Neural crest cell (in vitro differentiated cells): ENCODE measurements at regions not wholly inside any gene's neighbourhood (a gene's known extent, or its start where the extent isn't known, plus 50 kb on each side); places are given as distances from the start of the nearest gene placed in this dataset.

ENCODE experiments used
- DNase-seq: peaks from one replicate; pipeline ENCODE4 v3.0.0; 2021; ENCODE audit warnings: low read depth, mixed read lengths, low spot score
- H3K27ac Mint-ChIP-seq: one replicate; pipeline ENCODE4 v1.8.0; 2021; ENCODE audit warnings: mild to moderate bottlenecking, mixed read lengths; ENCODE audit not compliant: unreplicated experiment
- H3K27me3 Mint-ChIP-seq: 2 replicates; pipeline ENCODE4 v1.8.0; 2021; ENCODE audit warnings: low read depth, mild to moderate bottlenecking, mixed read lengths
- H3K36me3 Mint-ChIP-seq: 2 replicates; pipeline ENCODE4 v1.8.0; 2021; ENCODE audit warnings: low read depth, mild to moderate bottlenecking, mixed read lengths
- H3K4me1 Mint-ChIP-seq: 2 replicates; pipeline ENCODE4 v1.8.0; 2021; ENCODE audit warnings: mixed read lengths
- H3K4me3 Mint-ChIP-seq: one replicate; pipeline ENCODE4 v1.8.0; 2021; ENCODE audit warnings: mild to moderate bottlenecking, mixed read lengths
- H3K9me3 Mint-ChIP-seq: 2 replicates; pipeline ENCODE4 v1.8.0; 2021; ENCODE audit warnings: mixed read lengths
- CTCF ChIP-seq: fragments of 200-600 bp; sonication (generic); conservative IDR thresholded peaks from 2 replicates; pipeline ENCODE4 v1.5.0; 2021; ENCODE audit warnings: antibody characterized with exemption, mild to moderate bottlenecking

- no peak for DNase-seq
- H3K27ac Mint-ChIP-seq, result no peak overlapping the region
- no peaks in the 10 kb centered on the region for H3K36me3 Mint-ChIP-seq
- no peaks in the 10 kb centered on the region for H3K9me3 Mint-ChIP-seq
- no peaks in the 10 kb centered on the region for H3K27me3 Mint-ChIP-seq
- peaks cover 40% of the 10 kb centered on the region for H3K4me1 Mint-ChIP-seq
- no peak for TF ChIP-seq CTCF
- no peak overlapping the region for H3K4me3 Mint-ChIP-seq
Observed at GRCh38 chr4:108533876-108534275, 86.5 kb upstream of the RPL34 start.

- no peak for TF ChIP-seq CTCF
- Mint-ChIP-seq H3K4me1 (peaks cover 40% of the 10 kb centered on the region), H3K9me3 (no peaks in the 10 kb centered on the region), H3K36me3 (no peaks in the 10 kb centered on the region), H3K27ac (no peak overlapping the region), H3K27me3 (no peaks in the 10 kb centered on the region), H3K4me3 (no peak overlapping the region)
- no peak for DNase-seq
Observed at GRCh38 chr4:108533245-108533844, 87.0 kb upstream of the RPL34 start.

GRCh38 chr4:108532738-108533137, 87.6 kb upstream of the RPL34 start:
- no peak overlapping the region for H3K27ac Mint-ChIP-seq
- TF ChIP-seq CTCF, result no peak
- DNase-seq, result no peak
- H3K36me3 Mint-ChIP-seq, result no peaks in the 10 kb centered on the region
- peaks cover 2% of the 10 kb centered on the region for H3K9me3 Mint-ChIP-seq
- H3K27me3 Mint-ChIP-seq, result no peaks in the 10 kb centered on the region
- no peak overlapping the region for H3K4me3 Mint-ChIP-seq
- peaks cover 40% of the 10 kb centered on the region for H3K4me1 Mint-ChIP-seq

GRCh38 chr4:108532187-108532586, 88.2 kb upstream of the RPL34 start:
- no peaks in the 10 kb centered on the region for H3K27me3 Mint-ChIP-seq
- H3K9me3 Mint-ChIP-seq, result peaks cover 2% of the 10 kb centered on the region
- TF ChIP-seq CTCF, result no peak
- H3K4me3 Mint-ChIP-seq, result no peak overlapping the region
- H3K36me3 Mint-ChIP-seq, result no peaks in the 10 kb centered on the region
- peaks cover 40% of the 10 kb centered on the region for H3K4me1 Mint-ChIP-seq
- H3K27ac Mint-ChIP-seq, result no peak overlapping the region
- no peak for DNase-seq

GRCh38 chr4:108531461-108531860, 88.9 kb upstream of the RPL34 start:
- no peak for TF ChIP-seq CTCF
- Mint-ChIP-seq H3K4me1 (peaks cover 40% of the 10 kb centered on the region), H3K27ac (peak overlapping the region; percentile 32), H3K9me3 (peaks cover 4% of the 10 kb centered on the region), H3K27me3 (no peaks in the 10 kb centered on the region), H3K36me3 (peaks cover 2% of the 10 kb centered on the region), H3K4me3 (no peak overlapping the region)
- DNase-seq, result no peak
